8988T (cell line): ENCODE measurements at regions not wholly inside any gene's neighbourhood (a gene's known extent, or its start where the extent isn't known, plus 50 kb on each side); places are given as distances from the start of the nearest gene placed in this dataset.
"Not testable (repeated sequence)": the region's sequence is repeated elsewhere in the genome, so short reads cannot be mapped to it uniquely, and the experiment has no call there.

Experiments
- DNase-seq: peaks from one replicate; pipeline ENCODE4 v3.0.0; 2011

DNA sequence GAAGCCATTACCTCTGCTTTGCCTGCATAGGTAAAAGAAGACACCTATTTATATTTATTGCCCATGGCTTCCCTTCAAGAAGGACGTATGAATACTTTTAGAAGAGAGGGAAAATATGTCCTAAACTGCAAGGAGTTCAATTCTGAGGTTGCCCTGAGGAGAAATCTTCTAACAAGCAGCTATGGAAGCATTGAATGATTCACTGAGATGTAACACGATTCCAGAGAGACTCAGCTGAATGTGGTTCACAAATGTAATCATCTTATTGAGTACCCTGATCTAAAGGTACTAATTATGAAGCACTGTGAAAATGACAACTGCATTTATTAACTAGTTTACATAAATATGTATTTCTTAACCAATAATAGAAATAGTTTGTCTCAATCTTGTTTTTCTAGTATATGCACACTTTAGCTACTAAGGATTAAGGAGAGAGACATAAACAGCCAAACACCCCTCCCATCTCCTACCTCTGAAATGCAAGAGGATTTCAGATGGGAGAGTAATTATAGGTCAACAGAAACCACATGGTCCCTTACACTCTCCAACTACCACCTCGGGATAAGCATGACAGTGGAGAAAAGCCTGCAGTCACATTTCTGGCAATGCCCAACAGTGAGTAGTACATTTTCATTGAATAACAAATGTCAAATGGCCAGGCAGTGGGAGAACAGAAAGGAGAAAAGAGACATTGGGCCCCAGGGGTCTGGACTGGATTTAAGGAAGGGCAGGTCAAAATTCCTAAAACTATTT lies 506.2 kb upstream of the IL12A start:
- no peak for DNase-seq

GRCh38 chr3:159482994-159483367 lies 505.7 kb upstream of the IL12A start:
- DNase-seq: no peak

DNA sequence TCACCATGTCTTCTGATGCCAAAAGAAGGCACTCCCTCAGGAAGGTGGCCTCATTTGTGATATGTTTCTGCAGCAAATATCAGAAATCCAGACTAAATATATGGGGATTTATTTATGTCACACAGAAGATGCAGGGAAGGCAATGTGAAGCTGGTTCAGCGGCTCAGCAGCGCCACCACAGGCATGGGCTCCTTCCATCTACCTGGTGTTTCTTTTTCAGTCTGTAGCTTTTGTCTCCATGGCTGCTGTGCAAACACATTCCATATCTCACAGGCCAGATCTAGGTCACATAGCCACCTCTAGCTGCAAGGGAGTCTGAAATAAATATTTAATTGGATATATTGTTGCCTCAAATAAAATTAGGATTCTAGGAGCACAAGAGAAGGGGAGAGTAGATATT lies 502.1 kb upstream of the IL12A start:
- no peak for DNase-seq

DNA sequence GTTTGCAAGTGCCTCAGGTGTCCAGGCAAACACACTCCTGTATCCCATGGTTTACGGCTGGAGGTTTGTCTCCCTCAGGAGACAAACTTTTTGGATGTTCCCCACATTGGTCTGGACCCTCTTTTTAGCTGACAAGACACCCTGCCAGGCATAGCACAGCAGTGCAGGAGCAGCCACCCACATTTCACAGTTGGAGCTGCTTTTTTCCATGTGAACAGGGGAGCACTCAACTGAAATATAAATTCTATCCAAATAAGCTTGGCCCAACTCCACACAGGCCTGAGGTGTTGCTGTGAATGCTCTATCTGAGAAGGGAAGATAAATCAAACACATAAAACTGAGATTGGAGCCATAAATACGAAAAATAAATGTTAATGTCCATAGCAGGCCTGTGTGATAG lies 501.3 kb upstream of the IL12A start:
- DNase-seq: no peak

- DNase-seq: no peak
These were observed 500.0 kb upstream of the IL12A start for GRCh38 chr3:159488602-159489001.

DNA sequence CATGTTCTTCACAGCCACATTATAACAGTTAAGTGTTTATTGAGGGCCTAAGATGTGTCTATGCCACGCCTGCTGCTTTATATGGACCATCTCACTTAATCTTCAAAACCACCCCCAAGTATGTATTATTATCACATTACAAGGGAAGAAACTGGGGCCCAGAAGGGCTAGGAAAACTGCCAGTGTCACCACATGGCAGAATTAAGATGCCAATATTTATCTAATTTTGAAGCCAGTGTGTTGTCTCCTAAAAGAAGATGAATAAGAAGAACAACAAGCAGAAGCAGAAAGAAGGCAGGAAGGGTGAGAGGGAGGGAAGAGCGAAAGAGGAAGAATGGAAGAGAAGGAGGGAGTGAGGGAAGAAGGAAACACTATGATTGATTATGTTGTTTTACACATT lies 491.3 kb upstream of the IL12A start:
- DNase-seq: no peak

GRCh38 chr3:159499031-159499793 lies 489.4 kb upstream of the IL12A start:
- DNase-seq: no peak

- no peak for DNase-seq
These were observed 487.6 kb upstream of the IL12A start for GRCh38 chr3:159501029-159501428.

DNA sequence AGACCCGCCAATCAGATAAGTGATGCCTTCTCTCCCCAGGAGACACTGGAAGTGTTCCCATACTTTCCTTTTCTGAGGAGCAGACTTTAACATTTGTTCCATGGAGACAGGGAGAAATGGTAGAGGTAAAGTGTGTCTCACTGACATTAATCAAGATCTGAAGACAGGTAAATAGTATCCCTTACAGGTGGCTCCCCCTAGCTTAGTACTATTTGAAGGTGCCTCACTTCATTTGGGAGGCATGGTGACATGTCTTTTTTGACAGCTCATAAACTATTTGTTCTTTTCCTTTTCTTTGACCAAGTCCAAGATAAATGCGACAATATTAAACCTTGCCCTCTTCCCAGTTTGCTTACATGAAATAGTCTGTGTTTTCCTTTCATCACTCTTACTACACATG lies 485.6 kb upstream of the IL12A start:
- DNase-seq: no peak

- not testable (repeated sequence) for DNase-seq
These were observed 477.6 kb upstream of the IL12A start for GRCh38 chr3:159510988-159511387.

- DNase-seq: no peak
These were observed 475.2 kb upstream of the IL12A start for GRCh38 chr3:159513444-159513843.

DNA sequence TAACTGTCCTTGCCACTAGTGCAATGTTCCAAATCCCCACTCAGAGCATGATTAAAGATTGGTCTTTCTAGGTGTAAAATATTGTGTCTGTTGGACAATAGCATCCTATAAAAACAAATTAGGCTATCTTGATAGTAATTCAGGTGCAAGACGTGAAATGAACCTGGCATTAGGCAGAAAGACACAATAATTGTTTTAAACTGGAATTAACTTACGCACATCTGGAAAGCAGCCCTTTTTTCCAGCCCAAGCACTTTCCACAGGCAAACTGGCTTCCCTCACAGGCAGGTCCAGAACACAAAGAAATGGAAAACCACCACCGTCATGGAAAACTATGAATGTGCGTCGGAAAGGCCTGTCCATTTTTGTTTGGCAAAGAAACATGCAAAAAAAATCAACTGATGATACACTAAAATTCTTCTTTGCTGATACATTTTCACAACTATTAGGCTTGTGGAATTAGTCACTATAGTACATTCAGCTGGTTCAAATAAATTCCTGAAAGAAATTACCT lies 474.7 kb upstream of the IL12A start:
- DNase-seq: no peak

- DNase-seq: no peak
These were observed 471.5 kb upstream of the IL12A start for GRCh38 chr3:159517105-159517504.

- DNase-seq: no peak
These were observed 468.0 kb upstream of the IL12A start for GRCh38 chr3:159520638-159521037.

- DNase-seq: no peak
These were observed 466.4 kb upstream of the IL12A start for GRCh38 chr3:159522276-159522675.

DNA sequence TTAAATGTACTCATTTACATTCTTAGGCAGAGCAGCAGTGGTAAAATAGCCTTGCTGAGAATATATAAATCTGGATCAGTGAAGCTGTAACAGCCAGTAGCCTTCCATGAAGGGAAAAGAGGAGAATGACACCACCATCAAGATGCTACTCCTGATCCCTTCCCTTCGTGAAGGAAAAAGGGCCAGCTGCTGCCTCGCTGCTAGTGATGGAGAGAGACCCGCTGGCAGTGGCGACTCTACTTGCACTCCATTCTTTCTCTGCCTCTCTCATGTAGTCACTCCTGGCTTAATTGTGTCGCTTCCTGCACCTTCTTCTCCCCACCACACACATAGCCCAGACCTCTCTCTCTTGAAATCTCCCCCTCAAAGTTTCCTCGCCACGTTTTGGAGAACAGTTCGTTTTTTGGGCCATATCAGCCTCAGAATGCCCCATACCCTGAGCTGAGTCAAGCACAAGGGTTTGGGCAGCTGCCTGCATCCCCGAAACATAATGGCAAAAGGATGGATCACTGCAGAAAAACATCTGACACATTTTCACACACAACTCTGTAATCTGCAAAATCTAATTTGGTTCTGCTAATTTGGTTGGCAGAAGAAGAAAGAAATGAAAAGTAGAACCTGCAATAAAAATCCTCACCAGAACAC lies 460.3 kb upstream of the IL12A start:
- DNase-seq: no peak

DNA sequence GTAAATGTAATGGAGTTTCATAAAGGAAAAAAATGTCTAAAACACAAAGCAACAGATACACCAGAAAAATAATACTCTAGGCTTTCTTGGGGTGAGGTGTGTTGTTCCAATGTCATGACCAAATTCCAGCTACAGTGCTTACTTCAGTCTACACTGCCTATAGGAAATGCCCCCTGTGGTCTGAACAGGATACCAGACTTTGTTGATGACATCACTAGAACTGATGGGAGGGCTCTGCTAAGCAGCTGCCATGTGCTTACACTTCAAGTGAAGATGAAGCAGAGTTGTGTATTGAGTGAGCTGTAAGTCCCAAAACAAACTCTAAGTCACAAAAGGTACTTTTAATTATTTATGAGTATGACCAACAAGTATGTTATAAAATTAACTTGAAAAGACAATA lies 456.1 kb upstream of the IL12A start:
- DNase-seq: no peak

- no peak for DNase-seq
These were observed 454.1 kb upstream of the IL12A start for GRCh38 chr3:159534496-159534895.

GRCh38 chr3:159536876-159537275 lies 451.8 kb upstream of the IL12A start:
- DNase-seq: no peak

DNA sequence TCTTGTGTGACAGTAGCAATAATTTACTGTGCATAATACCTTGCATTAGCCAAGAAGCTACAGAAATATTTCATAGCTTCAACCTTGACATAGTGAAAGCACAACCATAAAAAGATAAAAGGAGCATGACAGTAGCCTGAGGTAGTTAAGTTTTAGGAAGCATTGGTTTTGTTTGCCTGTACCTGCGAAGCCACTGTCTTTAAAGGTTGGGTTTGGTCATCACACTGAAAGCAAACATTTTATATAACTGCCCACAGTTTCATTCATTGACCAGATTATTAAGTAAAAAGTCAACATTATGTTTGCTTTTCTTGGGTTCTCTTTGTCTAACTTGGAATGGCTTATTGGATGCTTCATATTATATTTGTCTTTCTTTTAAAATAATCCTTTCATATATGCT lies 450.1 kb upstream of the IL12A start:
- DNase-seq: no peak

DNA sequence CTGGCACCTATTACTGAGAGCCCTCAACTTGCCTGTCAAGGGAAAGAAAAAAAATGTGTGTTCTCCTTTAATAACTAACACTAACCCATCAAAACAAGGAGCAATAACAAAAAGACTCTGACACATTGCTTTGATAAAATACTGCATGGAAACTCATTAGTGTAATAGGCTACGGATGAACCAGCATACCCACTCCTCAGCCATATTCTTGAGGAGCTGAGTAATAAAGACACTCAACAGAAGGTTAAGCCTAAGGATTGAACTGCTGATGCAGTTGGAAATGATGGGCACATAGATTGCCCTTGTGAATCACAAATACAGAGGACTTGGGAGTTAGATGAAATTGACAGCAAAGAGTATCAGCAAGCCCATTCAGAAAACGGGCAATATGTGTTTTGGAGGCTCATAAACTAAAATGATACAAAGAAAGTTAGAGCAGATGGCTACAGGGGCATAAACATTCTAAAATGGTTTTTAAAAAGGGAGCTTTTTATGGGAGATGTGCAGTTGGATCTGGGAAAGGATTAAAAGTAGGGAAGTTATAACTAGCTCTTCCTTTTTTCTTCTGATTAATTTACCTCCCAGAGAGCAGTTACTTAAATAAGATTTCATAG lies 447.6 kb upstream of the IL12A start:
- DNase-seq: no peak

GRCh38 chr3:159548675-159549335 lies 439.8 kb upstream of the IL12A start:
- DNase-seq: no peak

GRCh38 chr3:159555205-159555604 lies 433.4 kb upstream of the IL12A start:
- no peak for DNase-seq
